GM18870 (cell line): ENCODE measurements at regions not wholly inside any gene's neighbourhood (a gene's known extent, or its start where the extent isn't known, plus 50 kb on each side); places are given as distances from the start of the nearest gene placed in this dataset.
"Not testable (repeated sequence)": the region's sequence is repeated elsewhere in the genome, so short reads cannot be mapped to it uniquely, and the experiment has no call there.

Experiments
- ATAC-seq: cut with Tn5 transposase; IDR thresholded peaks from one replicate; pipeline ENCODE4 v1.9.1; 2021; ENCODE audit warnings: moderate library complexity; ENCODE audit not compliant: unreplicated experiment

GRCh38 chr12:115303723-115304309 is 619.8 kb upstream of the TBX3 start:
- no peak for ATAC-seq

DNA sequence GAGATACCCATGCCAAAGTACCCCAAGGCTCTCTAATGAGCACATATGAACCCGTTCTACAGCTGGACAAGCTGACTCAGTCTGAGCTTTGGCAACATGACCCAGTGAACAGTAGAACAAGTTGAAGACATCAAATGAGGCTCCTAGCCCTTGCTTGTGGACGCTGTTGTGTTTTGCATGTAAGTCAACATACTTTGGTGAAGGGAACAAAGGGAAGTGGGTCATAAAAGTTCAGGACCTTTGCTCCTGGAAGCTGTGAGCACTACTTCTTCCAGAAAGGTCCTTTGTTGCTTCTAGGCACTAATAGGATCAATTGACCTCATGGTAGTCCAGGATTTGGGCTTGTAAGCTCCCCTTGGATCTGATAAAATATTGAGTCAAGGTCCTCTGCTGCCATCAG is 613.5 kb upstream of the TBX3 start:
- ATAC-seq = no peak

DNA sequence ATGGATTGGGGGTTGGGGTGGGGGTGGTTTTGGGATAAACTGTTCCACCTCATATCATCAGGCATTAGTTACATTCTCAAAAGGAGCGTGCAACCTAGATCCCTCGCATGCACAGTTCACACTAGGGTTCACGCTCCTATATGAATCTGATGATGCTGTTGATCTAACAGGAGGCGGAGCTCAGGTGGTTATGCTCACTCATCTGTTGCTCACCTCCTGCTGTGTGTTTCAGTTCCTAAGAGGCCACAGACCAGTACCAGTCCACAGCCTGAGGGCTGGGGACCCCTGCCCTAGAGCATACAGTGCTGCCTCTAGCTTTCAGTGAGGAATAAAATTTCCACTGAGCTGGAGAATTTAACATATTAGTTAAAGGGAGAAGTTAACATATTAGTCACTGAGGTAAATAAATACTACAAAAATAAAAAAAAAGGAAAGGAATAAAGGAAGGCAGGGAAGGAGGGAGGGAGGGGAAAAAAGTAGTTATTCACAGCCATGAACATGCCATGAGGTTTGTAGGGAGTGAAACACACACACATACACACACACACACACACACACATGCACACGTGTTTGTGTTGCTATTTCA is 612.7 kb upstream of the TBX3 start:
- no peak for ATAC-seq

DNA sequence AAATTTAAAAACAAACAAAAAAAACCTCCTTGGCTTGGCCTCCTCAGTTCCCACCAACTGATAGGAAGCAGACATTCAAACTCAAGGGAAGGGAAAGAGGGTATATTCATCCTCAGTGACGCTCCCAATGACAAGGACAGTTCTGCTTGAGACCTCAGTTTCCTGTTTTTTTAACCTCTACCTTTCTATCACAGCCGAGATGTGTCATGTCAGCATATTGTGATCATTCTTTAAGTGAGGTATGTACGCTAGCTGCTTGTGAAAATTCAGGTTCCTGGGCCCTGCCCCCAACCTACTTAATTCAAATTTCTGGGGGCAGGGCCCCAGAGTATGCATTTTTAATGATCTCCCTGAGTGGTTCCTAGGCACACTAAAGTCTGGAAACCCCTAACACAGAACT is 611.9 kb upstream of the TBX3 start:
- ATAC-seq = no peak

- ATAC-seq = no peak
Measured at GRCh38 chr12:115294453-115295133, 610.6 kb upstream of the TBX3 start.

DNA sequence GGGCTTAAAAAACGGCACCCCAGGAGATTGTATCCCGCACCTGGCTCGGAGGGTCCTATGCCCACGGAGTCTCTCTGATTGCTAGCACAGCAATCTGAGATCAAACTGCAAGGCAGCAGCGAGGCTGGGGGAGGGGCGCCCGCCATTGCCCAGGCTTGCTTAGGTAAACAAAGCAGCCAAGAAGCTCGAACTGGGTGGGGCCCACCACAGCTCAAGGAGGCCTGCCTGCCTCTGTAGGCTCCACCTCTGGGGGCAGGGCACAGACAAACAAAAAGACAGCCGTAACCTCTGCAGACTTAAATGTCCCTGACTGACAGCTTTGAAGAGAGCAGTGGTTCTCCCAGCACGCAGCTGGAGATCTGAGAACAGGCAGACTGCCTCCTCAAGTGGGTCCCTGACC is 601.5 kb upstream of the TBX3 start:
- not testable (repeated sequence) for ATAC-seq

GRCh38 chr12:115273456-115273855 is 589.5 kb upstream of the TBX3 start:
- ATAC-seq = no peak

GRCh38 chr12:115268451-115268850 is 584.5 kb upstream of the TBX3 start:
- no peak for ATAC-seq

DNA sequence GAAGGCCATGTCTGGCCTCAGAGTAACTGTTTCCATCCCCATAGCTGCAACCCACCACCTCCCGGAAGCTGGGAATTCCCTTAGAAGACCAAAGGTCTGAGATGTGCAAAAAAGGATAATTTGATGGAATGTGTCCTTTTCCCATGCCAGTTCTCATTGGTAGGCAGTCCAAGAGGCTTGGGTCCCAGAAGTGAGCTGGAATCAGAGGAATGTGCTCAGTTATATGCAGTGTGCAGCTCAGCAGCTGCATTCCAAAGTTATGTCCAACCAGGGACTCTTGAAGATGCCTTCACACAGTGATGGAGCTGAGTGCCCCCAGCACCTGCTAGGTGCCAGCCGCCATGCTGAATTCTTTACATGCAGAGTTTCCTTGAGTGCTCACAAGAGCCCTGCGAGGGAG is 583.9 kb upstream of the TBX3 start:
- no peak for ATAC-seq

- ATAC-seq = no peak
Measured at GRCh38 chr12:115267464-115267863, 583.5 kb upstream of the TBX3 start.

DNA sequence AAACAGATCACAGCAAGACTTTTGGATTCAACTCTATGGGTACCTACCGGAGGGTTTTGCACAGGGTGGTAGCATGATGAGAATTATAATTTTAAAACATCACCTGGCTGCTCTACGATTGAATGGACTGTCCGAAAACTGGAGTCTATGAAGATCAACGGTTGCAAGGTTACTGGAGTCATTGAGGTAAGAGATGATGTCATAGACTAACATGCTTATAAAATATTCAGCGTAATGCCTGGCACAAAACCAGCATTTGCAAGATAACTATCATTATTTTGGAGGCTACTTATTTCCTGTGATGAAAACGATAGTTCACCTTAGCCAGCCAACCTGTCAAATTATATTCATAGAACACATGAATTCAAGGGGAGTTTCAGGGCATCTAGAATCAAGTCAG is 580.6 kb upstream of the TBX3 start:
- no peak for ATAC-seq

- no peak for ATAC-seq
Measured at GRCh38 chr12:115261691-115262398, 577.9 kb upstream of the TBX3 start.

GRCh38 chr12:115260762-115261675 is 577.0 kb upstream of the TBX3 start:
- ATAC-seq = no peak

GRCh38 chr12:115259968-115260747 is 576.2 kb upstream of the TBX3 start:
- no peak for ATAC-seq

DNA sequence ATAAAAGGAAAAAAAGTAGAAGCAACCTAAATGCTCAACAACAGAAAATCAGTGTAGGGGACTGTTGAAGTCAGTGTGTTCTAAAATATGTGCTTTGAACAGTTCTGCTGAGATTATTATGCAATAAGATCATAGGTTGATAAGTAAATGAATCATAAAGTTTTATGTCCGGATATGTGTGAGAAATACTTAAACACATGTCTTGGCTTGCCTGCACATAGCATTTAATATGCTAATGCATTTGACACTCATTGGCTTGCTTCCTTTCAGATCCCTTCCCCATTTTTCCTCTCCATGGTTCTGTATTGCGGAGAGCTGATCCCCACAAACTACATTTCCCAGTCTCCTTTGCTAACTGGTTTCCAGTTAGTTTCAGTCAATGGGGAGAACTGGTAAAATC is 573.8 kb upstream of the TBX3 start:
- ATAC-seq = no peak

- ATAC-seq = no peak
Measured at GRCh38 chr12:115255962-115256361, 572.0 kb upstream of the TBX3 start.

GRCh38 chr12:115255257-115255656 is 571.3 kb upstream of the TBX3 start:
- ATAC-seq = no peak

DNA sequence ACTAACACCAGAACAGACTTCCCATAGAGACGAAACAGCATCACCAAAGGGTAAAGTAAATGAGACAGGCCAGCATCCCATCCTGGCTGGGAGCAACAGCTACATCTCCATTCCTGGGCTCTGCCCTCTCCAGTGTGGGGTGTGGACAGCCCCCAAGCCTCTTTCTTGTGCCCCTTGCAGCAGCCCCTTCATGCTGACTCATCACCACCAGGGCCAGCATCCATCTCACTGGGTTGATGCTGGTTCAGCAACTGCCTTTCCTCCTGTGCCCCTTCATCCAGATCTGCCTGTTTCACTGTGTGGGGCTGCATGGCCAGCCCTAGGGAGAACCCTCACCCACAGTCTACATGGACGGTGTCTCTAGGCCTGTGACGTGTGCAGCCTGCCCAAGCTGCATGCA is 569.1 kb upstream of the TBX3 start:
- ATAC-seq = no peak

- ATAC-seq = no peak
Measured at GRCh38 chr12:115251727-115252126, 567.8 kb upstream of the TBX3 start.

- no peak for ATAC-seq
Measured at GRCh38 chr12:115249671-115250278, 565.8 kb upstream of the TBX3 start.
